HT-29 (cell line): ENCODE measurements at regions not wholly inside any gene's neighbourhood (a gene's known extent, or its start where the extent isn't known, plus 50 kb on each side); places are given as distances from the start of the nearest gene placed in this dataset.
"Not testable (repeated sequence)": the region's sequence is repeated elsewhere in the genome, so short reads cannot be mapped to it uniquely, and the experiment has no call there.

Experiments used
- DNase-seq: peaks from one replicate; pipeline ENCODE4 v3.0.0-alpha.2; 2015; ENCODE audit warnings: low spot score

- DNase-seq = no peak
Observed at GRCh38 chr14:35988972-35989690, 163.0 kb downstream of the BRMS1L start.

- DNase-seq = no peak
Observed at GRCh38 chr14:35988550-35988949, 162.4 kb downstream of the BRMS1L start.

GRCh38 chr14:35987731-35988130 is 161.6 kb downstream of the BRMS1L start:
- no peak for DNase-seq

- no peak for DNase-seq
Observed at GRCh38 chr14:35986219-35986573, 160.1 kb downstream of the BRMS1L start.

- DNase-seq = no peak
Observed at GRCh38 chr14:35985474-35986218, 159.5 kb downstream of the BRMS1L start.

- DNase-seq = no peak
Observed at GRCh38 chr14:35979531-35979930, 153.4 kb downstream of the BRMS1L start.

GRCh38 chr14:35978561-35978960 is 152.4 kb downstream of the BRMS1L start:
- no peak for DNase-seq

GRCh38 chr14:35975814-35976213 is 149.7 kb downstream of the BRMS1L start:
- DNase-seq = no peak

GRCh38 chr14:35973770-35974169 is 147.6 kb downstream of the BRMS1L start:
- DNase-seq = no peak

GRCh38 chr14:35971965-35972630 is 146.0 kb downstream of the BRMS1L start:
- no peak for DNase-seq

- DNase-seq = no peak
Observed at GRCh38 chr14:35969310-35969709, 143.2 kb downstream of the BRMS1L start.

- DNase-seq = no peak
Observed at GRCh38 chr14:35965400-35965799, 139.3 kb downstream of the BRMS1L start.

GRCh38 chr14:35964697-35965286 is 138.7 kb downstream of the BRMS1L start:
- DNase-seq = no peak

- peak; percentile 34 for DNase-seq
Observed at GRCh38 chr14:35963209-35963608, 137.1 kb downstream of the BRMS1L start.

- no peak for DNase-seq
Observed at GRCh38 chr14:35961697-35962274, 135.6 kb downstream of the BRMS1L start.

- DNase-seq = no peak
Observed at GRCh38 chr14:35959835-35960234, 133.7 kb downstream of the BRMS1L start.

GRCh38 chr14:35958499-35958898 is 132.4 kb downstream of the BRMS1L start:
- no peak for DNase-seq

GRCh38 chr14:35956376-35957085 is 130.4 kb downstream of the BRMS1L start:
- DNase-seq = no peak

- DNase-seq = no peak
Observed at GRCh38 chr14:35952584-35952983, 126.4 kb downstream of the BRMS1L start.

- peak; percentile 54 for DNase-seq
Observed at GRCh38 chr14:35949920-35950513, 123.9 kb downstream of the BRMS1L start.

- DNase-seq = not testable (repeated sequence)
Observed at GRCh38 chr14:35947983-35948382, 121.8 kb downstream of the BRMS1L start.
